ENCODE measurements at regions not wholly inside any gene's neighbourhood (a gene's known extent, or its start where the extent isn't known, plus 50 kb on each side); places are given as distances from the start of the nearest gene placed in this dataset.
"Not testable (repeated sequence)": the region's sequence is repeated elsewhere in the genome, so short reads cannot be mapped to it uniquely, and the experiment has no call there.

- H3K27me3 Mint-ChIP-seq; H3K9me3 ChIP-seq (ENCODE audit: control insufficient read depth in 2 of 3, low read length in 3 of 3); H3K36me3 ChIP-seq (ENCODE audit: control insufficient read depth in 2 of 3, insufficient read depth in 3 of 3, low read length in 3 of 3); H3K4me1 ChIP-seq (ENCODE audit: control insufficient read depth in 2 of 2, insufficient read depth in 2 of 2, low read length in 2 of 2); H3K4me3 Mint-ChIP-seq; H3K4me3 ChIP-seq (ENCODE audit: low read length); DNase-seq; intact Hi-C loops (cut with micrococcal nuclease); H3K27ac Mint-ChIP-seq; H3K4me1 Mint-ChIP-seq; H3K27me3 ChIP-seq (ENCODE audit: control insufficient read depth in 2 of 2, insufficient read depth in 2 of 2, low read length in 2 of 2); H3K27ac ChIP-seq (ENCODE audit: low read depth, low read length); ATAC-seq; H3K9me3 Mint-ChIP-seq; H3K36me3 Mint-ChIP-seq; CTCF ChIA-PET; POLR2A ChIA-PET: not testable (repeated sequence)
Observed at GRCh38 chr1:221967538-221967937, 225.6 kb upstream of the DUSP10 start.

- H3K4me3 ChIP-seq (ENCODE audit: low read length); intact Hi-C loops (cut with micrococcal nuclease); H3K36me3 Mint-ChIP-seq; H3K27ac ChIP-seq (ENCODE audit: low read depth, low read length); CTCF ChIA-PET; H3K27me3 ChIP-seq (ENCODE audit: control insufficient read depth in 2 of 2, insufficient read depth in 2 of 2, low read length in 2 of 2); H3K4me1 ChIP-seq (ENCODE audit: control insufficient read depth in 2 of 2, insufficient read depth in 2 of 2, low read length in 2 of 2); DNase-seq; POLR2A ChIA-PET; H3K4me3 Mint-ChIP-seq; H3K9me3 Mint-ChIP-seq; ATAC-seq; H3K4me1 Mint-ChIP-seq; H3K36me3 ChIP-seq (ENCODE audit: control insufficient read depth in 2 of 3, insufficient read depth in 3 of 3, low read length in 3 of 3); H3K27ac Mint-ChIP-seq; H3K27me3 Mint-ChIP-seq; H3K9me3 ChIP-seq (ENCODE audit: control insufficient read depth in 2 of 3, low read length in 3 of 3): not testable (repeated sequence)
Observed at GRCh38 chr1:221966888-221967287, 225.0 kb upstream of the DUSP10 start.

DNA sequence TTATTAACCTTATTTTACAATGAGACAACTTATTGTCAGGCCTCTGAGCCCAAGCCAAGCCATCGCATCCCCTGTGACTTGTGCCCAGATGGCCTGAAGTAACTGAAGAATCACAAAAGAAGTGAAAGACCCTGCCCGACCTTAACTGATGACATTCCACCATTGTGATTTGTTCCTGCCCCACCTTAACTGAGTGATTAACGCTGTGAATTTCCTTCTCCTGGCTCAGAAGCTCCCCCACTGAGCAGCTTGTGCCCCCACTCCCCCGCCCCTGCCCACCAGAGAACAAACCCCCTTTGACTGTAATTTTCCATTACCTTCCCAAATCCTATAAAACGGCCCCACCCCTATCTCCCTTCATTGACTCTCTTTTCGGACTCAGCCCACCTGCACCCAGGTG, 224.0 kb upstream of the DUSP10 start:
- H3K4me1 Mint-ChIP-seq: peaks cover 0 to 17% (median 0%) of the 10 kb centered on the region in 7 donors
- ATAC-seq; H3K9me3 ChIP-seq (ENCODE audit: control insufficient read depth in 2 of 3, low read length in 3 of 3); DNase-seq; H3K36me3 Mint-ChIP-seq; H3K27me3 ChIP-seq (ENCODE audit: control insufficient read depth in 2 of 2, insufficient read depth in 2 of 2, low read length in 2 of 2); H3K4me3 Mint-ChIP-seq; H3K27ac ChIP-seq (ENCODE audit: low read depth, low read length); CTCF ChIA-PET; H3K9me3 Mint-ChIP-seq; H3K27ac Mint-ChIP-seq; H3K27me3 Mint-ChIP-seq; H3K4me1 ChIP-seq (ENCODE audit: control insufficient read depth in 2 of 2, insufficient read depth in 2 of 2, low read length in 2 of 2); H3K36me3 ChIP-seq (ENCODE audit: control insufficient read depth in 2 of 3, insufficient read depth in 3 of 3, low read length in 3 of 3); H3K4me3 ChIP-seq (ENCODE audit: low read length); intact Hi-C loops (cut with micrococcal nuclease); POLR2A ChIA-PET: not testable (repeated sequence)

DNA sequence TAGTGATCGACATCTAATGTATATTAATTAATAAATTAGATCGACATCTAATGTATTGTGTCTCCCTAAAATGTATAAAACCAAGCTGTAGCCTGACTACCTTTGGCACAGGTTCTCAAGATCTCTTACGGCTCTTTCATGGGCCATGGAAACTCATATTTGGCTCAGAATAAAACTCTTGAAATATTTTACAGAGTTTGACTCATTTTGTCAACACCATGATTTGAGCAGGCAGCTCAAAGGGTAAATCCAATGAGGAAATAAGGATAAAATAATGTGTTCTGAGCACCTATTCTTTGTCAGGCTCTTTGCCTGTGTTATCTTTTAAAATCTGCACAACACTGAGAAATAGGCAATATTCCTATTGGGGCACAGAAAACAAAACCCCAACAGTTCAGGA, 223.4 kb upstream of the DUSP10 start:
- no peak for DNase-seq
- H3K4me1 Mint-ChIP-seq: peaks cover 0 to 20% (median 0%) of the 10 kb centered on the region in 7 donors
- Histone ChIP-seq H3K27me3 (ENCODE audit: control insufficient read depth in 2 of 2, insufficient read depth in 2 of 2, low read length in 2 of 2) (no peaks in the 10 kb centered on the region), H3K36me3 (ENCODE audit: control insufficient read depth in 2 of 3, insufficient read depth in 3 of 3, low read length in 3 of 3) (no peaks in the 10 kb centered on the region), H3K9me3 (ENCODE audit: control insufficient read depth in 2 of 3, low read length in 3 of 3) (no peaks in the 10 kb centered on the region), H3K27ac (ENCODE audit: low read depth, low read length) (no peak overlapping the region), H3K4me3 (ENCODE audit: low read length) (no peak overlapping the region), H3K4me1 (ENCODE audit: control insufficient read depth in 2 of 2, insufficient read depth in 2 of 2, low read length in 2 of 2) (no peaks in the 10 kb centered on the region)
- H3K4me3 Mint-ChIP-seq: no peak overlapping the region
- H3K27ac Mint-ChIP-seq: no peak overlapping the region
- ATAC-seq: no peak
- POLR2A ChIA-PET: no interaction called here
- no peaks in the 10 kb centered on the region for H3K27me3 Mint-ChIP-seq
- H3K36me3 Mint-ChIP-seq: no peaks in the 10 kb centered on the region
- CTCF ChIA-PET: no interaction called here
- intact Hi-C loops (cut with micrococcal nuclease): no loop called here
- H3K9me3 Mint-ChIP-seq: no peaks in the 10 kb centered on the region

GRCh38 chr1:221963742-221964141, 221.9 kb upstream of the DUSP10 start:
- H3K9me3 Mint-ChIP-seq: no peaks in the 10 kb centered on the region

GRCh38 chr1:221962385-221962784, 220.5 kb upstream of the DUSP10 start:
- no peak for ATAC-seq
- peaks cover 0 to 3% (median 0%) of the 10 kb centered on the region in 5 donors for H3K36me3 Mint-ChIP-seq

More at GRCh38 chr1:221963742-221964141, 221.9 kb upstream of the DUSP10 start:
- H3K9me3 ChIP-seq (ENCODE audit: control insufficient read depth in 2 of 3, low read length in 3 of 3): no peaks in the 10 kb centered on the region
- ChIA-PET CTCF (no interaction called here), POLR2A (no interaction called here)
- Mint-ChIP-seq H3K4me1 (peaks cover 0 to 20% (median 0%) of the 10 kb centered on the region in 7 donors), H3K27ac (no peak overlapping the region), H3K4me3 (no peak overlapping the region), H3K27me3 (no peaks in the 10 kb centered on the region), H3K36me3 (no peaks in the 10 kb centered on the region)
- DNase-seq (no peak), ATAC-seq (no peak)
- H3K4me3 ChIP-seq (ENCODE audit: low read length): no peak overlapping the region
- no peaks in the 10 kb centered on the region for H3K4me1 ChIP-seq (ENCODE audit: control insufficient read depth in 2 of 2, insufficient read depth in 2 of 2, low read length in 2 of 2)
- H3K27me3 ChIP-seq (ENCODE audit: control insufficient read depth in 2 of 2, insufficient read depth in 2 of 2, low read length in 2 of 2): no peaks in the 10 kb centered on the region
- H3K27ac ChIP-seq (ENCODE audit: low read depth, low read length): no peak overlapping the region
- intact Hi-C loops (cut with micrococcal nuclease): no loop called here
- no peaks in the 10 kb centered on the region for H3K36me3 ChIP-seq (ENCODE audit: control insufficient read depth in 2 of 3, insufficient read depth in 3 of 3, low read length in 3 of 3)

GRCh38 chr1:221961532-221962292, 219.8 kb upstream of the DUSP10 start:
- ChIA-PET POLR2A (no interaction called here), CTCF (no interaction called here)
- Histone ChIP-seq H3K36me3 (ENCODE audit: control insufficient read depth in 2 of 3, insufficient read depth in 3 of 3, low read length in 3 of 3) (no peaks in the 10 kb centered on the region), H3K4me3 (ENCODE audit: low read length) (no peak overlapping the region), H3K4me1 (ENCODE audit: control insufficient read depth in 2 of 2, insufficient read depth in 2 of 2, low read length in 2 of 2) (no peaks in the 10 kb centered on the region), H3K27me3 (ENCODE audit: control insufficient read depth in 2 of 2, insufficient read depth in 2 of 2, low read length in 2 of 2) (no peaks in the 10 kb centered on the region), H3K27ac (ENCODE audit: low read depth, low read length) (no peak overlapping the region), H3K9me3 (ENCODE audit: control insufficient read depth in 2 of 3, low read length in 3 of 3) (no peaks in the 10 kb centered on the region)
- Mint-ChIP-seq H3K36me3 (peaks cover 0 to 5% (median 0%) of the 10 kb centered on the region in 5 donors), H3K4me1 (peaks cover 0 to 20% (median 3%) of the 10 kb centered on the region in 7 donors), H3K4me3 (peak overlapping the region in 1 of 10 donors; percentile 34), H3K27ac (peak overlapping the region in 1 of 9 donors; percentile 54), H3K27me3 (no peaks in the 10 kb centered on the region), H3K9me3 (peaks cover 0 to 6% (median 0%) of the 10 kb centered on the region in 11 donors)
- peak in 1 of 9 donors; percentile 57 for DNase-seq
- intact Hi-C loops (cut with micrococcal nuclease): loop anchor here in 1 of 2 donors (2.0 kb wide), 1 partner anchor 219 kb away; the partner anchor contains the start of gene DUSP10
- ATAC-seq: peak; percentile 67

More at GRCh38 chr1:221962385-221962784, 220.5 kb upstream of the DUSP10 start:
- no peak overlapping the region for H3K27ac ChIP-seq (ENCODE audit: low read depth, low read length)
- no peaks in the 10 kb centered on the region for H3K27me3 ChIP-seq (ENCODE audit: control insufficient read depth in 2 of 2, insufficient read depth in 2 of 2, low read length in 2 of 2)
- no peak for DNase-seq
- no peaks in the 10 kb centered on the region for H3K27me3 Mint-ChIP-seq
- H3K4me1 Mint-ChIP-seq: peaks cover 0 to 20% (median 3%) of the 10 kb centered on the region in 7 donors
- no peaks in the 10 kb centered on the region for H3K9me3 ChIP-seq (ENCODE audit: control insufficient read depth in 2 of 3, low read length in 3 of 3)
- no peaks in the 10 kb centered on the region for H3K36me3 ChIP-seq (ENCODE audit: control insufficient read depth in 2 of 3, insufficient read depth in 3 of 3, low read length in 3 of 3)
- H3K4me3 Mint-ChIP-seq: no peak overlapping the region
- intact Hi-C loops (cut with micrococcal nuclease): no loop called here
- peaks cover 0 to 3% (median 0%) of the 10 kb centered on the region in 11 donors for H3K9me3 Mint-ChIP-seq
- no peaks in the 10 kb centered on the region for H3K4me1 ChIP-seq (ENCODE audit: control insufficient read depth in 2 of 2, insufficient read depth in 2 of 2, low read length in 2 of 2)
- no peak overlapping the region for H3K27ac Mint-ChIP-seq
- no peak overlapping the region for H3K4me3 ChIP-seq (ENCODE audit: low read length)
- CTCF ChIA-PET: no interaction called here
- POLR2A ChIA-PET: no interaction called here

Measured in naive thymus-derived CD4-positive, alpha-beta T cell (primary cell).